ENCODE measurements at regions not wholly inside any gene's neighbourhood (a gene's known extent, or its start where the extent isn't known, plus 50 kb on each side); places are given as distances from the start of the nearest gene placed in this dataset.

GRCh38 chr2:134140251-134140661, 113.6 kb upstream of the MGAT5 start:
- no peaks in the 10 kb centered on the region for H3K27me3 Mint-ChIP-seq (ENCODE audit: unreplicated experiment)
- intact Hi-C loops (cut with micrococcal nuclease; ENCODE audit: unreplicated experiment): no loop called here
- peak overlapping the region; percentile 41 for H3K4me3 Mint-ChIP-seq (ENCODE audit: low read depth, unreplicated experiment)
- peaks cover 27% of the 10 kb centered on the region for H3K36me3 Mint-ChIP-seq (ENCODE audit: insufficient read depth, unreplicated experiment)
- CTCF ChIA-PET: interaction anchor here (0.7 to 0.8 kb wide), 2 partner anchors 79 to 292 kb away, joined by 3 read pairs; no protein-coding TSS in a partner anchor
- TF ChIP-seq CTCF (IDR thresholded peaks at IDR 0.05; ENCODE audit: unreplicated experiment): no peak
- BruUV-seq (replicated peaks): no TSS peak
- DNase-seq: peak; percentile 32
- peak overlapping the region; percentile 6 for H3K27ac Mint-ChIP-seq (ENCODE audit: unreplicated experiment)
- H3K9me3 Mint-ChIP-seq (ENCODE audit: low read depth, unreplicated experiment): no peaks in the 10 kb centered on the region
- peaks cover 81% of the 10 kb centered on the region for H3K4me1 Mint-ChIP-seq (ENCODE audit: low read depth, unreplicated experiment)

GRCh38 chr2:134141598-134142340, 112.1 kb upstream of the MGAT5 start:
- BruUV-seq (replicated peaks): no TSS peak
- peaks cover 23% of the 10 kb centered on the region for H3K36me3 Mint-ChIP-seq (ENCODE audit: insufficient read depth, unreplicated experiment)
- H3K27ac Mint-ChIP-seq (ENCODE audit: unreplicated experiment): peak overlapping the region; percentile 6
- CTCF ChIA-PET: interaction anchor here (1.9 kb wide), 1 partner anchor 15 kb away, joined by 4 read pairs; no protein-coding TSS in a partner anchor
- H3K27me3 Mint-ChIP-seq (ENCODE audit: unreplicated experiment): no peaks in the 10 kb centered on the region
- intact Hi-C loops (cut with micrococcal nuclease; ENCODE audit: unreplicated experiment): no loop called here
- peak overlapping the region; percentile 2 for H3K4me3 Mint-ChIP-seq (ENCODE audit: low read depth, unreplicated experiment)
- peaks cover 91% of the 10 kb centered on the region for H3K4me1 Mint-ChIP-seq (ENCODE audit: low read depth, unreplicated experiment)
- no peak for TF ChIP-seq CTCF (IDR thresholded peaks at IDR 0.05; ENCODE audit: unreplicated experiment)
- H3K9me3 Mint-ChIP-seq (ENCODE audit: low read depth, unreplicated experiment): no peaks in the 10 kb centered on the region
- no peak for DNase-seq

GRCh38 chr2:134142341-134142738, 111.5 kb upstream of the MGAT5 start:
- H3K4me1 Mint-ChIP-seq (ENCODE audit: low read depth, unreplicated experiment): peaks cover 89% of the 10 kb centered on the region
- H3K27me3 Mint-ChIP-seq (ENCODE audit: unreplicated experiment): no peaks in the 10 kb centered on the region
- no peak for TF ChIP-seq CTCF (IDR thresholded peaks at IDR 0.05; ENCODE audit: unreplicated experiment)
- no peak for DNase-seq
- peaks cover 20% of the 10 kb centered on the region for H3K36me3 Mint-ChIP-seq (ENCODE audit: insufficient read depth, unreplicated experiment)
- peak overlapping the region; percentile 47 for H3K4me3 Mint-ChIP-seq (ENCODE audit: low read depth, unreplicated experiment)
- H3K9me3 Mint-ChIP-seq (ENCODE audit: low read depth, unreplicated experiment): no peaks in the 10 kb centered on the region
- CTCF ChIA-PET: interaction anchor here (1.0 to 1.9 kb wide), 3 partner anchors 12 to 325 kb away, joined by 3 to 4 read pairs (median 3); no protein-coding TSS in a partner anchor
- BruUV-seq (replicated peaks): no TSS peak
- intact Hi-C loops (cut with micrococcal nuclease; ENCODE audit: unreplicated experiment): no loop called here
- peak overlapping the region; percentile 72 for H3K27ac Mint-ChIP-seq (ENCODE audit: unreplicated experiment)

- H3K4me3 Mint-ChIP-seq (ENCODE audit: low read depth, unreplicated experiment): peak overlapping the region; percentile 47
- peaks cover 86% of the 10 kb centered on the region for H3K4me1 Mint-ChIP-seq (ENCODE audit: low read depth, unreplicated experiment)
- no peaks in the 10 kb centered on the region for H3K9me3 Mint-ChIP-seq (ENCODE audit: low read depth, unreplicated experiment)
- H3K36me3 Mint-ChIP-seq (ENCODE audit: insufficient read depth, unreplicated experiment): peaks cover 20% of the 10 kb centered on the region
- H3K27ac Mint-ChIP-seq (ENCODE audit: unreplicated experiment): peak overlapping the region; percentile 72
- BruUV-seq (replicated peaks): no TSS peak
- no peaks in the 10 kb centered on the region for H3K27me3 Mint-ChIP-seq (ENCODE audit: unreplicated experiment)
- peak; percentile 54 for DNase-seq
- CTCF ChIA-PET: interaction anchor here (1.0 to 1.9 kb wide), 4 partner anchors 12 to 325 kb away, joined by 3 to 4 read pairs (median 3); no protein-coding TSS in a partner anchor
- no peak for TF ChIP-seq CTCF (IDR thresholded peaks at IDR 0.05; ENCODE audit: unreplicated experiment)
- intact Hi-C loops (cut with micrococcal nuclease; ENCODE audit: unreplicated experiment): no loop called here
These were observed 111.0 kb upstream of the MGAT5 start for GRCh38 chr2:134142903-134143302.

Data from Calu3 (cell line).